Sigmoid colon (tissue), 4 donors: ENCODE measurements at regions not wholly inside any gene's neighbourhood (a gene's known extent, or its start where the extent isn't known, plus 50 kb on each side); places are given as distances from the start of the nearest gene placed in this dataset.

Source experiments
- CTCF ChIP-seq, 4 experiments: fragments of 450-650 bp in 3 of 4; fragments of 200-600 bp in 1 of 4; IDR thresholded peaks; one replicate each; pipeline ENCODE4 v1.5.1; 2016 to 2019; ENCODE audit warnings: antibody characterized with exemption in 4 of 4, mild to moderate bottlenecking in 3 of 4, moderate library complexity in 2 of 4
- POLR2AphosphoS5 ChIP-seq, 4 donors: sonication (generic); formaldehyde crosslinking; IDR thresholded peaks; one replicate each; pipeline ENCODE4 v1.6.1; 2017; ENCODE audit warnings: antibody characterized with exemption in 4 of 4

GRCh38 chr5:82422751-82423181 is 144.6 kb upstream of the RPS23 start:
- TF ChIP-seq CTCF (IDR thresholded peaks at IDR 0.05) (no peak), POLR2AphosphoS5 (IDR thresholded peaks at IDR 0.05) (peak in 3 of 4 donors; percentile 28 to 67 (median 33))
